Activated CD8-positive, alpha-beta memory T cell treated with anti-CD3 and anti-CD28 coated beads, Interleukin-2, amount 50 U/mL, for 24 hours (primary cell): ENCODE measurements at regions not wholly inside any gene's neighbourhood (a gene's known extent, or its start where the extent isn't known, plus 50 kb on each side); places are given as distances from the start of the nearest gene placed in this dataset.

Source experiments
- DNase-seq: peaks from one replicate; pipeline ENCODE4 v3.0.0-alpha.2; 2020; ENCODE audit errors: extremely low read depth

DNA sequence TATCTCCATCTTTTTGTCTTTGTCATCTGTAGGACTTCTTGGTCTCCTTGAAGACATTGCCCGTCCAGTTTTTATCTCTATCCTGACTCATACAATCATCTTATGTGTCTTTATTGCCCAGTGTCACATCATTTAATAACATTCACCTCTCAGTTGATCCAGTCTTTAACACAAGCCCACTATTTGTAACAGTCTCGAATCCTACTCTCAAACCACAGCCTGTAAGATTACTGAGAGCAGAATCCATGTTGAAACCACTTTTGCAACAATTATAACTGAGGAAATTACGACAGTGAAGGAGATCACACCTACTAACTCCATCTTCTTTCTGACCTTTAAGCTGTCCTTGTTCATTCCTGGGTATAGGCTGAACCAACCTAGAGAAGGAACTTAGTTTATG is 1206.0 kb upstream of the ZEB2 start:
- DNase-seq: no peak

DNA sequence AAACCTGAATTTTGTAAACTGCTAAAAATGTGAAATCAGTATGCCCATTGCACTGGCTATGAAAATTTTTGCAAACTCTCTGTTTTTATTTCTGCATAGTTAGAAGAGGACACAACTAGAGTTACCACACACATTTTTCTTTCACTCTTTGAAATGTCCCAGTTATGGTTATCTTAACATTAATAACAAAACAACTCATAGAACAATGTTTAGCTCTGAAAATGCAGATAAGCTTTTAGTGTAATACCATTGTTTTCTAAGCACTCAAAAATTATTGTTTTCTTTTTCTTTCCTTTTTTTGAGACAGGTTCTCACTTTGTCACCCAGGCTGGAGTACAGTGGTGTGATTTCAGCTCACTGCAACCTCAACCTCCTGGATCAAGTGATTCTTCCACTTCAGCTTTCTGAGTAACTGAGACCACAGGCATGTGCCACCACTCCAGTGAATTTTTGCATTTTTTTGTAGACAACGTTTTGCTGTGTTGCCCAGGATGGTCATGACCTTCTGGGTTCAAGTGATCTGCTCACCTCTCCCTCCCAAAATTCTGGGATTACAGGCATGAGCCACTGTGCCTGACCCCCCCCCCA is 1204.5 kb upstream of the ZEB2 start:
- DNase-seq: no peak

DNA sequence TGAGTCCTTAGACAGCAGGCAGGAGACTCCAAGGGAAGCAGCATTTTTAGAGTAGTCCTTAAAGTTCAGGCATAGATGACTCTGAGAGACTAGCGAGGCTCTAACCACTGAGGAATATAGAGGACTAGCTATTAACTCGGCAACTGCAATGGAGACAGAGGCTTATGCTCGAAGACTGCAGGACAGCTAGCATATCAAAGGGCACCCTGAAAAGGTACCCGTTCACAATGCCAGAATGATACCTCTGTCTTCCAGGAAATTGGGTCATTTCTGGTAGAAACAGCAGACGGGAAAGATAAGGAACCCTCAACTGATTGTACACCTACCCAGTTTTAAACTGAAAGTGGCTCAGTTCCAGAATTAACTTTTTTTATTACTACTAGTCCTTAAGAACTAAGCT is 1204.0 kb upstream of the ZEB2 start:
- no peak for DNase-seq

DNA sequence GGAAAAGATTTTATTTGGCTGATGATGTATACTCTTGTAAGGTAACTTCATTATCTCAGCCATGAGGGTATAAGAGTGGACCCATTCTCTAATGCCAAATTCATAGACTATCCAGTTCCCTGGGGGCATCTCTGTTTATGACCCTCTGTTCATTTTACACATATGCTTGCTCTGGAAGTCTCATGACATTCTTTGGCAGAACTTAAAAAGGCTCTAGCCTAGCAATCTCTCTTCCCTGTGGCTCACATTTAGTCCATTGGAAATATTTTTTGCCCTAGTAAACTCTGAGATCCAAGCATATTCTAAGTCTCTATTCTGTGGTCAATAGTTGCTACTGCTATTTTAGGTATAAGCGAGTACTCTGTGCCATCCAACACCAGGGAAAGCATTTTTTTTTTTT is 1201.8 kb upstream of the ZEB2 start:
- DNase-seq: no peak

DNA sequence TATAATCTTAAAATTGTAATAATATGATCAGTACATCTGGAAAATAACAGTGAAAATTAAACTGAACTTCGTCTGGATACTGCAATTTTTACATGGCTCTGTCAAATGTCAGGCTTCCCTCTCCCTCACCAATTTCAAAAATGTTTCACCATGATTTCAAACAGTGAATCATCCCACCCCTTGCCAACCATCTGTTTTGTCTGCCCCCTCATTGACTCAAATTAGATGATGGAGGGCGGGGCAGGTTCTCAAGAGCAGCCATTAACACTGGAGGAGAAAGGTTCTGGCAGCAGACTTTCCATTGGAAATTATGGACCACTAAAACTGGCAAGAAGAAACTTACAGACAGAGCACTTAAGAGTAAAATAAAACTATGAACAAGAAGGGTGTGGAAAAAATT is 1195.7 kb upstream of the ZEB2 start:
- no peak for DNase-seq

DNA sequence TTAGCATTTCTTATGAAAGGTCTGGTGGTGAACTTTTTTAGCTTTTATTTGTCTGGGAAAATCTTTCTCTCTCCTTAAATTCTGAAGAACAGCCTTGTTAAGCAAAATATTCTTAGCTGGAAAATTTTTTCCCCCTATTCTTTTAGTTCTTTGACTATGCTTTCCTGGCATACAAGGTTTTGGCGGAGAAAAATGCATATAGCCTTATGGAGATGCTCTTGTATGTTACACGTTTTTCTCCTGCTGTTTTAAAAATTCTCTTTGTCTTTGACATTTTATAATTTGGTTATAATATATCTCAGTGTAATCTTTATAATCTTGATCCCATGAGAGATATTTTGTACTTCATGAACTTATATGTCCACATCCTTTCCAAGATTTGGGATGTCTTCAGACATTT is 1190.4 kb upstream of the ZEB2 start:
- no peak for DNase-seq

DNA sequence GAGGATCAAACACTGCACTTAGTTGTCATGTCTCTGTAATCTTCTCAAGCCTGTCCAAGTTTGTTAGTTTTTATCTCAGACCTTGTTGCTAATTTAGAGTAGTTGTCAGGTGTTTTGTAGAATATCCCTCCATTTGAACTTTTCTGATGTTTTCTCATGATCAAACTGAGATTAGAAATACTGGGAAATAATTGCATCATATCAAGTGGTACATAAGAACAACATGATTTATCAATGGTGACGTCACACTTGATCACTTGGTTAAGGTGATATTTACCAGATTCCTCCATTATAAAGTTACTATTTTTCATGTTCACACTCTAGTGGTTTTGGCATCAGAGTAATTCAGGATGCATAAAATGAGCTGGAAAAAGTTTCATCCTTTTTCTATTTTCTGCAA is 1182.4 kb upstream of the ZEB2 start:
- DNase-seq: no peak

DNA sequence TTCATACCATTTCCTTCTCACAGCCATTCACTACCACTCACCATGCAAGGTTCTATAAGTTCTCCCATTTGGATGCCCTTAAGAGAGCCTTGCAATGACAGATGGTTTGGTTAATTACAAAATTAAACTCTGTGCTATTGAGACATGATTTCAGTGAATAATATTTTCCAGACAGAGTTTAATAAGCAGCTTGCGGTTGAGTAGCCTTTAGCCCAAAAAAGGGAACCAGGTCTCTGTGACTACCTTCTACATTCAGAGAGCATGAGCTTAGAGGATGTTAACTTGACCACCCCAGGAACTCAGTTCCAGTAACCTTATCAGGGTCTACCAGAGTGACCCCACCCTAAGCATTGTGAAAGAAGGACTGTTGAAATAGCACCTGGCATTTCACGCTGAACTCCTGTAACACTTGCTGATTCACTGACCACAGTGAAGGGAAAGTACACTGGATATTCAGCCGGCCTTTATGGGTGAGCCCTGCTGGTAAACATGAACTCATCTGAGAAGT is 1173.1 kb upstream of the ZEB2 start:
- no peak for DNase-seq

DNA sequence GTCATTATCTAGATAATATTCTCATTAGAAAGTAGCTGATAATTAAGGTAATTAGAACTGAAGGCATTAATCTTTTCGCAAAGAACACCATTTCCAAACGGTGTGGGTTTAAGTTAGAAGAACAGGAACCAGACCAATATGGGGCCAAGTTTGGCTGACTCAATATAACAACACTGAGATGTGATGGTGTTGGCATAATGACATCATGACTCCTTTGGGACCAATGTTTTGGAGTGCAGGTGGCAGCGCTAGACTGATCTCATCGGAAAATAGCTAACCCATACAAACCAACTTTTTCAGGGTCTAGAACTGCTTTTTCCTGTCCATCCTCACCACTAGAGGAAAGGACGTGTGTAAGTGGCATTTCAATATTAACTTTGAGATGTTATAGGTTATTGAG is 1171.7 kb upstream of the ZEB2 start:
- DNase-seq: no peak

DNA sequence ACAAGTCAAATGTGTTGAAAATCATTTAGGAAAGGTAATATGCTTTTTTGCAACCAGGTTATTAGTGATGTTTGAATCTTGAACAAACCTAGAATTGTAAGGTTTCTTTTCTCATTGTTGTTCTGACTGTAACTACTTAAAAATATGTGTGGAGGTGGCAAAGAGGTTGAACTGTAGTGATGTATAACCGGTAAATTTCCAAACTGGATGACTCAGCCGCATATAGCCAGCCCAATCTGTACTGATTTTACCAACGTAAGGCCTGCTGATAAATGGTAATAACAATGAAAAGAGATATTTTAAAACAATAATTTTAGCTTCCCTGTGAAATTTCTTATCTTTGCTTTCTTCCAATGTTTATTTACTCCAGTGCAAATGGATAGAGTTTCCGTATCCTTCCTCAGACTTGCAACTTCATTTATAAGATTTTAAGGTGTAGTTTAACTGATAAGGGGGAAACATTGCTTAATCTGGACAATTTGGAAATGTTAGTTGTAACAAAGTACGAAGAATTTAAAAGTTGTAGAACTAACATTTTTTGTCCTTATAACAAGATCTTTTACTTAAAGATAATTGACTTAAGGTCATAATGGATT is 1170.4 kb upstream of the ZEB2 start:
- no peak for DNase-seq

DNA sequence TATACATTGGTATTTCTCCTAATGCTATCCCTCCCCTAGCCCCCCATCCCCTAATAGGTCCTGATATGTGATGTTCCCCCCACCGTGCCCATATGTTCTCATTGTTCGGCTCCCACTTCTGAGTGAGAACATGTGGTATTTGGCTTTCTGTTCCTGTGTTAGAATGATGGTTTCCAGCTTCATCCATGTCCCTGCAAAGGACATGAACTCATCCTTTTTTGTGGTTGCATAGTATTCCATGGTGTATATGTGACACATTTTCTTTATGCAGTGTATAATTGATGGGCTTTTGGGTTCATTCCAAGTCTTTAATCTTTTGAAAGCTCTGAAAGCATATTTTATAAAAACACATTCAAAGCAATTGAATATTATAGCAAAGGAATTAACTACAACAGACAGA is 1169.4 kb upstream of the ZEB2 start:
- DNase-seq: no peak

DNA sequence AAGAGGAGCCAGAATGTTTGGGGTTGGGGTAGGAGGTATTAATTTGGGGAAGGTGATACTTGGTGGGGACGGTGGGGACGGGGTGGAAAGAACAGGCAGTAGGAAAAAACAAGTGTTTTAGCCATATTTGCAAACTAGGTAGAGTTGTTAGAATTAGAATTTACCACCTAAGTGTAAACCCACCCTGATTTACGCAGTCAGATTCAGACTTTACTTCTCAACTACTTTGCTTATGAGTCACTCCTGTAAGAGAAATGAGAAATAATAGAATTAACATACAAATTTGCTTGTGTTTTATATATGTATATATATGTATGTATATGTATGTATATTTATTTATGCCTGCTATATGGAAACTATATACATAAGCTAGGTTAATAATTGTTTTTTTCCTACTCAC is 1168.2 kb upstream of the ZEB2 start:
- DNase-seq: no peak

DNA sequence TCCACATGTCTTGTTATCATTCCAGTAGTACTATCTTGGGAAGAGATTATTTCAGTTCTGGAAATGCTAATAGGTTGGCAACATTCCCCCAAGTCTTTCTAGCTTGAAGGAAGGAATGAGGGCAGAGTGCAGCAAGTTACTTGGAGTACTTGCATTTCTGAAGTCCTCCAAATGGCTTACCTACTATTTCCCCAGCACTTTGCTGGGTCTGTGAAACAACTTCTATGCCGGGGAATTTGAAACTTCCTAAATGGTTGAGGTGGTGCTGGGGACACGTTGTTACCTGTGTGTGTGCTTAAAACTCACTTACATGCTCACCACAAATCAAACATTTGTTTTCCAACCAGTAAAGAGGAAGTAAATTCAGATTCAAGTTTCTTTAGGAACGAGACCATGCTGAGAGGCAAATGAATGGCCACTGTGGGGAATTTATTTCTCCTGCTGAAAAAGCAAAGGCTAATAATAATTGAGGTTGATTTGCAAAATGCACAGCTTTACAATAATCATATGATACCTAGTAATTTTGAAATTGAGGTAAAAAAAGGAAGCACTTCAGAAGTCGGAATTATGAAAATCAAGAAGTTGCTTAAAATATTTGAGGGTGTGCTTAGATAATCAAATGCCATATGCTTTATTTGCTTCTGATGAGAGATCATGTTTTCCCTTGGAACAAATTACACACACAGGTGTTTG is 1167.7 kb upstream of the ZEB2 start:
- DNase-seq: no peak

DNA sequence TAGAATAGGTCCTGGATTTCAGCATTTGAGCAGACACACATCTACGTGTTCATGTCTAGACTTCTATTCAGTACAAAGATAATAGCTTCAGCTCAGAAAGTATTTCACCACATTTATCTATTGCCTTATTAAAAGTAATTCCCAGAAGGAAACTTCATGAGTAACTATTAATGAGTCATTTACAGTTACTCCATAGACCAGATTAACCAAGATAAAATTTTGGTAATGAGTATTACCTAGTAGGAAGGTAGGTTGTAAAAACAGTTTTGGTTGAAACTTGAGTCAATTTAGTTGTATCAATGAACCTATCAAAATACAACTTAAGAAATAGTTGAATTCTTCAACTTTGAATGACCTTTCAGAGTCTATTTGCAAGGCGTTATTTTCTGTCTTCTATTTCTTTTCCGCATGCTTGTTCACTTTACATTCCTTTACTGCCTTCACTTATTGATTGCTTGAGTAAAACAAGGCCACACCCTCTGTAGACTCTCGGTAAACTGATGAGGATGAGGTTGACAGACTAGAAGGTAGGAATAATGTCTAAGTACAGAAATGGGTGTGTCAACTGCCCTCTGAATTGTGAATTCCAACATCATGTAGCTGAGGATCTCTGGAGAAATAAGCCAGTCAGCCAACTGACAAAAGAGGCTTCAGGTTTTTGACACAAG is 1165.6 kb upstream of the ZEB2 start:
- DNase-seq: no peak

DNA sequence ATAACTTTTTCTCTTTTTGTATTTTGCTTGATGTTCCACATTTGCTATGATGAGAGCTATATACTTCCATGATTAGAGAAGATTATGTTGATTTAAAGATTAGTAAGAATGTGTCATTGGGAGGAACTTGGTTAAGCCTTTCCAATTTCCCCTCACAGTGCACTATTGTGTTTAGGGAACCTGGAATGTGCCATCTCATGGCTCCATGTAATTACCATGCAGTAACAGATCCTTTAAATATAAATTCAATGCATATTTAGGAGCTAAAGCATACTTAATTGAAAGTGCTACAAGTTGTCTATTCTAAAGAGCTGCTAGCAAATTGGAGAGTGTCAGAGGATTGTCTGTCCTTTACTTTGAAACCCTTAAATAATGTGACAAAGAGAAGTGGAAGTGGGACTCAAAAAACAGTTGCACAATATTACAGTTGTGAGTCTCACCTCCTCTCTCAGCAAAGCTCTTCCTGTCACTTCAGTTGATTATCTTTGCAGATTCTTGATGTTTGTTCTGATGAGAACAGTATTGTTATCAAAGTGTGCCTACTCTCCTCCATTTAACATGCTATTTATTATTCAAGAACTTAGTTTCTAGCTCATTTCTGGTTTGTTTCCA is 1162.7 kb upstream of the ZEB2 start:
- DNase-seq: no peak

DNA sequence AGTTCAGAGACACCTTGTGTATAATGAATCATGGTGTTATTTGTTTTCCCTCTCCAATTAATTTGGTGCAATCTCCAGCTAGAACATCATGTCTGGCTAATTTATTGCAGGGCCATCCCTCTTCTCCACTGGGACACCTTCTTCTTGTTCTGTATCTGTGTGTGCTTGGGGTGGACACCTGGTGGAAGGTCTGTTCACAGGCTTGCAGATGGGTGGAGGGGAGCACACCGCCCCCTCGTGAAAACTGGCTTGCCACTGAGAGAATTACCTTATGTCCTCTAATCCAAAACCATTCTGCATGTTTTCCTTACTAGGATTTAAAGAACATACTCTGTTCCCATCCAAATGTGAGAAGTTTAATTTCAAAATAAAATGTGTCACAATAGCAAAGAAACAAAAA is 1160.4 kb upstream of the ZEB2 start:
- no peak for DNase-seq

DNA sequence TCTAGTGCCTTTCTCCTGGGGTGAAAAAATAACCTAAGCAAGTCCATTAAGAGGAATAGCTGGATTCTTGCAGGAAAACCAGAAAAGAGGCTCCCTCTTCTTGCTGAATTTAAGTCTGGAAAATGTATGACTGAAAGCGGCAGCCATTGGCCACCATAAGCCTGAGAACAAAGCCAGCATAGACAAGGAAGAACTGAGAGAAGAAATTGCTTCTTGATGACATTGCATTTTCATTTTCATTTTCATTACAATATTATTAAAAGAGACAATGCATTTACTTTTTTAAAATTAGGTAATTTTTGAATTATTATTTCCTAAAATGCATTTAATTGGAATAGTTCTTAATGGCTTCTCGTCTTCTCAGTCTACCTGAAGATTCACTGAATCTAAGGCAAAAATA is 1157.5 kb upstream of the ZEB2 start:
- DNase-seq: no peak

DNA sequence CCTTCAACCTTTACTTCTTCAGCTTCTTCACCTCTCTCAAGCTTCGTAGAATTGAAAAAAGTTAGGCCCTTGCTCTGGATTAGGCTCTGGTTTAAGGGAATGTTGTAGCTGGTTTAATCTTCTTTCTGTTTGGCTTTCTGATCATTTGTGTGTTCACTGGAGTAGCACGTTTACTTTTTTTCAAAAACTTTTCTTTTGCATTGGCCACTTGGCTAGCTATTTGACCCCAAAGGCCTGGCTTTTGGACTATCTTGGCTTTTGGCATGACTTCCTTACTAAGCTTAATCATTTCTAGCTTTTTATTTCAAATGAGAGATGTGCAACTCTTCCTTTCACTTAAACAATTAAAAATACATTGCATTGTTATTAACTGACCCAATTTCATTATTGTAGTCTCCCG is 1154.8 kb upstream of the ZEB2 start:
- DNase-seq: no peak

DNA sequence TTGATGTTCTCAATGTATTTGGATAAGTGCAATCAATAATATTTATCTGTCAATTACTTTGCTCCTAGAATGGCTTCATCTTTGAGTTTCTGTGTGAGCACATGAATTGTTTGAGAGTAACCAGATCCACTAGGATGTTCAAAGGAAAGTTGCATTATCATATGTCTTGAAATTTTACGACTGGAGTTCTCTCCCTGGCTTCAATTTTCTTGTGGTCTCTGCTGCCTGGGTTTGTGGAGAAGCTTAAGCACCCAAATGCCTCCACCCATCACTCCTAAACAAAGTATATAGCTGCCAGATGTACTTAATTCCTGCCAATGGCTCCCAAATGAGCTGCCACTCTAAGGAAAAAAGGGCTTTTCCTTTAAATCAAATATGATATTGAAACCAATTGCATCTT is 1149.4 kb upstream of the ZEB2 start:
- no peak for DNase-seq

DNA sequence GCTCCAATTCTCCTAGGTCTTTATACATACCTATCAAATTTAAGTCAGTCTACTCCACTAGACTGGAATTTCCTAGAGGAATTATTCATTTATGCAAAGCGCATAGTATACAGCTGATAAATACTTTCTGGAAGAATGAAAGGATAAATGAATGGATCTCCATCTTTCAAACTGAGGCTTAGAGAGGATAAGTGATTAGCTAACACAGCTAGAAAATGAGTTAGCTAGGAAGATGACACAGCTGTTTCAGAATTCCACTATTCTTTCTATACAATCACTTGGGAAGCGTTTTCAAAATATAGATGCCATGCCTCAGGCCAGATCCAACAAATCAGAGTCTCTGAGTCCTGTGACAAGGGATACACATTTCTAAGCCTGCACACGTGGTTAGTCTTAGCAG is 1146.6 kb upstream of the ZEB2 start:
- DNase-seq: no peak

DNA sequence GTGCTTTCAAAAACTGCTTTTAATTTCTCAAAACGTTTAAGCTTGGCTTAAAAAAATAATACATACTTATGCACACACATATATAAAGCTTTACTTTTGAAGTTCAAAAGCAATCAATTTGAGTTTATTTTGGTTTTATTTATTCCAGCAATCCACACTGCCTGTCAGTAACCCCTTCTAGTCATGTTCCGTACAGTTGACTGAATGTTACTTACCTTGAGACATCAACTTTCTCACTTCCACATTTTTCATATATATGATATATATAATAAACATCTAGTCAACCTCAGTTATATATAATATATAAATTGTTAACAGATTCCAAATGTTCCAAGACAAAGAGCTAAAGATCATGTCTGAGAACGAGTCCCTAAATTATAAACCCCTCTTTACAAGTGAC is 1137.3 kb upstream of the ZEB2 start:
- no peak for DNase-seq

DNA sequence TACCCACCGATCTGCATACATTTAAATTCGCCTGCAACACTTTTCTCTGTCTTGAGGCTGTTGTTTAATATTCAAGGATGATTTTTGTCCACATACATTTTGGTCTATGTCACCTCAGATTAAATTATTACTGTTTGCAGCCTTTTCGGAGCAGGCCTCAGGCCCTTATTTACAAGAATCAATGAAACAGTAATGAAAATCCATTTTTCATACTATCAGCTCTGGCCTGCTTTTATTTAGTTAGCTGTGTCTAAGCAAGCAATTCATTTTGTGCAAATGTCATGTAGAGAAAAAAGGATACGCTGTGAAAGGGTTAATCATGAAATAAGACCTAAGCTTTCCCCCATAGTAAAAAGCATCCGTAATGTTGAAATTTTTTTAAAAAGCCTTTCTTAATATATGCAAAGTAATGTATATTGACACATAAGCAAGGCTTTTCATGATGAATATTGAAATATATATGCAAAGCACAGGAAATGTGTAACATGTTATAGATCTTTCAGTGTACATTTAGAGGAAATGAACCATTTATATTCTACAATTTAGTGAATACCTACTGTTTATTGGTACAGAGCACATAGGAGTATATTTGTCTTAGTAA is 1135.3 kb upstream of the ZEB2 start:
- DNase-seq: no peak
